H9 (cell line): ENCODE measurements at regions not wholly inside any gene's neighbourhood (a gene's known extent, or its start where the extent isn't known, plus 50 kb on each side); places are given as distances from the start of the nearest gene placed in this dataset.

Experiments used
- DNase-seq: peaks from one replicate; pipeline ENCODE4 v3.0.0-alpha.2; 2017
- H2AFZ ChIP-seq: one replicate; pipeline ENCODE4 v1.6.1; 2013; ENCODE audit warnings: mild to moderate bottlenecking, low read length, control low read depth, moderate library complexity
- H2AK5ac ChIP-seq: 2 replicates; pipeline ENCODE4 v1.6.1; 2013; ENCODE audit warnings: low read length, control low read depth, mixed read lengths; ENCODE audit not compliant: insufficient read length
- H2BK120ac ChIP-seq: one replicate; pipeline ENCODE4 v1.6.1; 2013; ENCODE audit warnings: low read depth, mild to moderate bottlenecking, low read length, control low read depth, inconsistent platforms; ENCODE audit not compliant: poor library complexity, severe bottlenecking
- H2BK12ac ChIP-seq: 2 replicates; pipeline ENCODE4 v1.6.1; 2013; ENCODE audit warnings: low read length, control low read depth, mixed read lengths, low read depth; ENCODE audit not compliant: insufficient read length
- H2BK15ac ChIP-seq: 2 replicates; pipeline ENCODE4 v1.6.1; 2013; ENCODE audit warnings: low read depth, low read length, control low read depth
- H2BK20ac ChIP-seq: one replicate; pipeline ENCODE4 v1.6.1; 2013; ENCODE audit warnings: low read depth, mild to moderate bottlenecking, low read length, control low read depth, inconsistent platforms; ENCODE audit not compliant: poor library complexity, severe bottlenecking
- H2BK5ac ChIP-seq: 2 replicates; pipeline ENCODE4 v1.6.1; 2013; ENCODE audit warnings: low read length, control low read depth, mixed read lengths; ENCODE audit not compliant: insufficient read length
- H3K14ac ChIP-seq: 2 replicates; pipeline ENCODE4 v1.6.1; 2013; ENCODE audit warnings: low read length, control low read depth; ENCODE audit not compliant: insufficient read depth
- H3K18ac ChIP-seq: 2 replicates; pipeline ENCODE4 v1.6.1; 2013; ENCODE audit warnings: low read depth, mild to moderate bottlenecking, mixed read lengths, low read length, control low read depth; ENCODE audit not compliant: insufficient read length
- H3K23ac ChIP-seq: 2 replicates; pipeline ENCODE4 v1.6.1; 2013; ENCODE audit warnings: low read length, control low read depth, mixed read lengths, low read depth; ENCODE audit not compliant: insufficient read length
- H3K23me2 ChIP-seq: 2 replicates; pipeline ENCODE4 v1.6.1; 2013; ENCODE audit warnings: low read depth, mild to moderate bottlenecking, mixed read lengths, low read length, control low read depth; ENCODE audit not compliant: insufficient read length, poor library complexity, severe bottlenecking
- H3K27ac ChIP-seq: 2 replicates; pipeline ENCODE4 v1.5.1; 2013; ENCODE audit warnings: low read length, control low read depth, mixed read lengths, low read depth; ENCODE audit not compliant: insufficient read length
- H3K27me3 ChIP-seq: 2 replicates; pipeline ENCODE4 v1.6.1; 2013; ENCODE audit warnings: low read length, control low read depth, inconsistent platforms; ENCODE audit not compliant: insufficient read depth
- H3K4ac ChIP-seq: 2 replicates; pipeline ENCODE4 v1.6.1; 2013; ENCODE audit warnings: low read depth, mild to moderate bottlenecking, control low read depth, inconsistent platforms, low read length, moderate library complexity
- H3K4me1 ChIP-seq: 2 replicates; pipeline ENCODE4 v1.6.1; 2013; ENCODE audit warnings: low read length, control low read depth, inconsistent platforms; ENCODE audit not compliant: insufficient read depth
- H3K4me2 ChIP-seq: 2 replicates; pipeline ENCODE4 v1.6.1; 2013; ENCODE audit warnings: low read length, control low read depth, mixed read lengths; ENCODE audit not compliant: insufficient read length, insufficient read depth
- H3K56ac ChIP-seq: 2 replicates; pipeline ENCODE4 v1.6.1; 2013; ENCODE audit warnings: low read depth, mild to moderate bottlenecking, mixed read lengths, low read length, control low read depth; ENCODE audit not compliant: insufficient read length
- H3K79me1 ChIP-seq: 2 replicates; pipeline ENCODE4 v1.6.1; 2013; ENCODE audit warnings: low read depth, mild to moderate bottlenecking, moderate library complexity, low read length, control low read depth, inconsistent platforms; ENCODE audit not compliant: insufficient read depth, poor library complexity, severe bottlenecking
- H3K79me2 ChIP-seq: 2 replicates; pipeline ENCODE4 v1.6.1; 2013; ENCODE audit warnings: low read length, control low read depth, inconsistent platforms; ENCODE audit not compliant: insufficient read depth
- H3K9ac ChIP-seq: 2 replicates; pipeline ENCODE4 v1.6.1; 2013; ENCODE audit warnings: low read length, control low read depth, mixed read lengths; ENCODE audit not compliant: insufficient read length; ENCODE audit errors: extremely low read depth
- H3K9me3 ChIP-seq: one replicate; pipeline ENCODE4 v1.6.1; 2013; ENCODE audit warnings: low read depth, low read length, inconsistent platforms; ENCODE audit not compliant: control insufficient read depth
- H3T11ph ChIP-seq: one replicate; pipeline ENCODE4 v1.6.1; 2013; ENCODE audit warnings: mild to moderate bottlenecking, low read length, control low read depth, inconsistent platforms
- H4K20me1 ChIP-seq: one replicate; pipeline ENCODE4 v1.6.1; 2013; ENCODE audit not compliant: control insufficient read depth, insufficient read length, insufficient read depth
- H4K5ac ChIP-seq: 2 replicates; pipeline ENCODE4 v1.6.1; 2013; ENCODE audit warnings: low read depth, mild to moderate bottlenecking, mixed read lengths, low read length, control low read depth; ENCODE audit not compliant: insufficient read length
- H4K8ac ChIP-seq: replicated peaks from 2 replicates; pipeline ENCODE4 v1.6.1; 2013; ENCODE audit warnings: low read length, control low read depth, mixed read lengths, low read depth; ENCODE audit not compliant: insufficient read length
- H4K91ac ChIP-seq: 2 replicates; pipeline ENCODE4 v1.6.1; 2013; ENCODE audit warnings: low read depth, mild to moderate bottlenecking, moderate library complexity, mixed read lengths, low read length, control low read depth; ENCODE audit not compliant: insufficient read length
- H3K27ac Mint-ChIP-seq, 3 experiments: 2 replicates in 2 of 3; 3 replicates in 1 of 3; pipeline ENCODE4 v1.8.0; 2020 to 2021; ENCODE audit warnings: mixed read lengths in 3 of 3, mild to moderate bottlenecking in 1 of 3, moderate library complexity in 1 of 3
- H3K27me3 Mint-ChIP-seq: 2 replicates; pipeline ENCODE4 v1.8.0; 2021; ENCODE audit warnings: low read depth, mild to moderate bottlenecking, moderate library complexity, mixed read lengths
- H3K36me3 Mint-ChIP-seq, 3 experiments: 2 replicates in 2 of 3; 3 replicates in 1 of 3; pipeline ENCODE4 v1.8.0; 2020 to 2021; ENCODE audit warnings: low read depth in 3 of 3, mixed read lengths in 3 of 3; ENCODE audit not compliant: insufficient read depth in 1 of 3
- H3K4me1 Mint-ChIP-seq, 2 experiments: 2 replicates each; pipeline ENCODE4 v1.8.0; 2020; ENCODE audit warnings: mixed read lengths in 2 of 2
- H3K4me3 Mint-ChIP-seq, 2 experiments: 2 replicates in 1 of 2; 3 replicates in 1 of 2; pipeline ENCODE4 v1.8.0; 2020 to 2021; ENCODE audit warnings: mild to moderate bottlenecking in 2 of 2, mixed read lengths in 2 of 2, moderate library complexity in 1 of 2
- H3K9me3 Mint-ChIP-seq, 2 experiments: 2 replicates in 1 of 2; 3 replicates in 1 of 2; pipeline ENCODE4 v1.8.0; 2020; ENCODE audit warnings: mild to moderate bottlenecking in 2 of 2, mixed read lengths in 2 of 2, moderate library complexity in 1 of 2
- WGBS: extraction: QIAGEN DNeasy Blood & Tissue Kit; methylation state at CpG from one replicate; pipeline ENCODE4 v1.1.7; 2013; ENCODE audit warnings: missing lambda C conversion rate, low lambda C conversion rate, mixed read lengths; ENCODE audit not compliant: insufficient read length; ENCODE audit errors: extremely low coverage; 5-methylcytosine and 5-hydroxymethylcytosine counted together
- TF ChIP-seq, protein P1 (sequence below): fragments of 200-600 bp; sonication (generic); conservative IDR thresholded peaks from 3 replicates; pipeline ENCODE4 v1.8.0; 2021; ENCODE audit warnings: antibody characterized with exemption, mild to moderate bottlenecking

DNA sequence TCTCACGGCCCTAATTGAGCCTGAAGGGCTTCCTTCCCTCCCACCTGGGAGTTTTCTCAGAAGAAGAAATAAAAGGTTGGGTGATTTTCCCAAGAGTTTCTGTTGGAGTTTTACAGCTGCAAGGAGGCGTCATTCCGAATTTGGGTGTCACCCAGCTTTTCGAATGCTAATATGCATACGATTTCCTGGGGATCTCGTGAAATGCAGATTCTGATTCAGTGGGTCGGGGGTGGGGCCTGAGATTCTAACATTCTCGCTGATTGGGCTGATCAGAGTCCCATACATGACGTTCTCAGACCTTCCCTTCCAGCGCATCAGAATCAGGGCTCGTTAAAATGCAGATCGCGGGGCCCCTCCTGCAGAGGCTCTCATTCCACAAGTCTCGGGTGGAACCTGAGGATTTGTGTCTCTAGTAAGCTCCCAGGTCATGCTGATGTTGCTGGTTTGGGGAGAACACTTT lies 125.8 kb upstream of the STX18 start:
- H3K4me1 Mint-ChIP-seq, result peaks cover 54 to 61% of the 10 kb centered on the region in 2 experiments

More for the DNA sequence above, 125.8 kb upstream of the STX18 start:
- Histone ChIP-seq H4K20me1 (no peaks in the 10 kb centered on the region), H3K18ac (peak overlapping the region; percentile 68), H4K5ac (no peak overlapping the region), H3K79me2 (no peaks in the 10 kb centered on the region), H4K91ac (no peak overlapping the region), H3K9ac (no peak overlapping the region), H3K4me2 (peak overlapping the region; percentile 50), H2BK5ac (peak overlapping the region; percentile 60), H3T11ph (no peak overlapping the region), H2BK20ac (no peak overlapping the region), H2BK120ac (no peak overlapping the region), H3K79me1 (no peaks in the 10 kb centered on the region), H2AFZ (no peak overlapping the region), H4K8ac (no peak overlapping the region), H3K56ac (no peak overlapping the region), H2BK12ac (no peak overlapping the region), H3K14ac (peak overlapping the region; percentile 71; the same call in 1 of the 2 replicates), H3K4ac (no peak overlapping the region), H3K27ac (peak overlapping the region; percentile 70), H2BK15ac (no peak overlapping the region), H3K4me1 (peaks cover 19% of the 10 kb centered on the region; the same call in 1 of the 2 replicates), H3K23ac (no peak overlapping the region), H2AK5ac (no peak overlapping the region), H3K23me2 (peaks cover 3% of the 10 kb centered on the region), H3K9me3 (no peaks in the 10 kb centered on the region), H3K27me3 (no peaks in the 10 kb centered on the region)
- peaks cover 2% of the 10 kb centered on the region; the same call in 1 of the 2 replicates for H3K27me3 Mint-ChIP-seq
- no CpG with 5 or more reads among the region's 14 CpGs for WGBS
- DNase-seq, result peak; percentile 86
- peaks cover 0 to 3% (median 0%) of the 10 kb centered on the region in 3 experiments; a peak in 2 of 7 replicates for H3K36me3 Mint-ChIP-seq
- H3K4me3 Mint-ChIP-seq, result peak overlapping the region; percentile 51 to 72
- no peaks in the 10 kb centered on the region; a peak in 1 of 5 replicates for H3K9me3 Mint-ChIP-seq
- H3K27ac Mint-ChIP-seq, result peak overlapping the region; percentile 71 to 97 (median 97)
- TF ChIP-seq, protein P1, sequence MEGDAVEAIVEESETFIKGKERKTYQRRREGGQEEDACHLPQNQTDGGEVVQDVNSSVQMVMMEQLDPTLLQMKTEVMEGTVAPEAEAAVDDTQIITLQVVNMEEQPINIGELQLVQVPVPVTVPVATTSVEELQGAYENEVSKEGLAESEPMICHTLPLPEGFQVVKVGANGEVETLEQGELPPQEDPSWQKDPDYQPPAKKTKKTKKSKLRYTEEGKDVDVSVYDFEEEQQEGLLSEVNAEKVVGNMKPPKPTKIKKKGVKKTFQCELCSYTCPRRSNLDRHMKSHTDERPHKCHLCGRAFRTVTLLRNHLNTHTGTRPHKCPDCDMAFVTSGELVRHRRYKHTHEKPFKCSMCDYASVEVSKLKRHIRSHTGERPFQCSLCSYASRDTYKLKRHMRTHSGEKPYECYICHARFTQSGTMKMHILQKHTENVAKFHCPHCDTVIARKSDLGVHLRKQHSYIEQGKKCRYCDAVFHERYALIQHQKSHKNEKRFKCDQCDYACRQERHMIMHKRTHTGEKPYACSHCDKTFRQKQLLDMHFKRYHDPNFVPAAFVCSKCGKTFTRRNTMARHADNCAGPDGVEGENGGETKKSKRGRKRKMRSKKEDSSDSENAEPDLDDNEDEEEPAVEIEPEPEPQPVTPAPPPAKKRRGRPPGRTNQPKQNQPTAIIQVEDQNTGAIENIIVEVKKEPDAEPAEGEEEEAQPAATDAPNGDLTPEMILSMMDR, result no peak
